Neural crest cell (in vitro differentiated cells): ENCODE measurements at regions not wholly inside any gene's neighbourhood (a gene's known extent, or its start where the extent isn't known, plus 50 kb on each side); places are given as distances from the start of the nearest gene placed in this dataset.

Experiments used
- DNase-seq: peaks from one replicate; pipeline ENCODE4 v3.0.0; 2021; ENCODE audit warnings: low read depth, mixed read lengths, low spot score
- H3K27ac Mint-ChIP-seq: one replicate; pipeline ENCODE4 v1.8.0; 2021; ENCODE audit warnings: mild to moderate bottlenecking, mixed read lengths; ENCODE audit not compliant: unreplicated experiment
- H3K27me3 Mint-ChIP-seq: 2 replicates; pipeline ENCODE4 v1.8.0; 2021; ENCODE audit warnings: low read depth, mild to moderate bottlenecking, mixed read lengths
- H3K36me3 Mint-ChIP-seq: 2 replicates; pipeline ENCODE4 v1.8.0; 2021; ENCODE audit warnings: low read depth, mild to moderate bottlenecking, mixed read lengths
- H3K4me1 Mint-ChIP-seq: 2 replicates; pipeline ENCODE4 v1.8.0; 2021; ENCODE audit warnings: mixed read lengths
- H3K4me3 Mint-ChIP-seq: one replicate; pipeline ENCODE4 v1.8.0; 2021; ENCODE audit warnings: mild to moderate bottlenecking, mixed read lengths
- H3K9me3 Mint-ChIP-seq: 2 replicates; pipeline ENCODE4 v1.8.0; 2021; ENCODE audit warnings: mixed read lengths
- CTCF ChIP-seq: fragments of 200-600 bp; sonication (generic); conservative IDR thresholded peaks from 2 replicates; pipeline ENCODE4 v1.5.0; 2021; ENCODE audit warnings: antibody characterized with exemption, mild to moderate bottlenecking

GRCh38 chr2:160741815-160742214, 248.2 kb upstream of the RBMS1 start:
- Mint-ChIP-seq H3K27me3 (no peaks in the 10 kb centered on the region), H3K36me3 (no peaks in the 10 kb centered on the region), H3K4me1 (peaks cover 8% of the 10 kb centered on the region), H3K27ac (no peak overlapping the region), H3K4me3 (no peak overlapping the region), H3K9me3 (no peaks in the 10 kb centered on the region)
- no peak for DNase-seq
- no peak for TF ChIP-seq CTCF

GRCh38 chr2:160742667-160743066, 249.1 kb upstream of the RBMS1 start:
- H3K4me3 Mint-ChIP-seq: no peak overlapping the region
- DNase-seq: no peak
- no peak for TF ChIP-seq CTCF
- H3K27me3 Mint-ChIP-seq: no peaks in the 10 kb centered on the region
- no peaks in the 10 kb centered on the region for H3K9me3 Mint-ChIP-seq
- no peak overlapping the region for H3K27ac Mint-ChIP-seq
- no peaks in the 10 kb centered on the region for H3K36me3 Mint-ChIP-seq
- peaks cover under 1% of the 10 kb centered on the region for H3K4me1 Mint-ChIP-seq

GRCh38 chr2:160747501-160748170, 254.0 kb upstream of the RBMS1 start:
- no peak for DNase-seq
- no peak for TF ChIP-seq CTCF
- no peaks in the 10 kb centered on the region for H3K27me3 Mint-ChIP-seq
- H3K4me1 Mint-ChIP-seq: no peaks in the 10 kb centered on the region
- peaks cover 4% of the 10 kb centered on the region for H3K9me3 Mint-ChIP-seq
- H3K4me3 Mint-ChIP-seq: no peak overlapping the region
- H3K36me3 Mint-ChIP-seq: no peaks in the 10 kb centered on the region
- H3K27ac Mint-ChIP-seq: no peak overlapping the region

- H3K4me1 Mint-ChIP-seq: no peaks in the 10 kb centered on the region
- no peaks in the 10 kb centered on the region for H3K27me3 Mint-ChIP-seq
- no peak overlapping the region for H3K4me3 Mint-ChIP-seq
- H3K36me3 Mint-ChIP-seq: peaks cover 3% of the 10 kb centered on the region
- TF ChIP-seq CTCF: no peak
- no peak for DNase-seq
- peaks cover 8% of the 10 kb centered on the region for H3K9me3 Mint-ChIP-seq
- no peak overlapping the region for H3K27ac Mint-ChIP-seq
These were observed 257.4 kb upstream of the RBMS1 start for GRCh38 chr2:160751021-160751420.

GRCh38 chr2:160752475-160753330, 259.1 kb upstream of the RBMS1 start:
- H3K27me3 Mint-ChIP-seq: no peaks in the 10 kb centered on the region
- H3K4me1 Mint-ChIP-seq: no peaks in the 10 kb centered on the region
- H3K9me3 Mint-ChIP-seq: peaks cover 8% of the 10 kb centered on the region
- no peak for DNase-seq
- no peak overlapping the region for H3K27ac Mint-ChIP-seq
- H3K36me3 Mint-ChIP-seq: peaks cover 3% of the 10 kb centered on the region
- H3K4me3 Mint-ChIP-seq: no peak overlapping the region
- no peak for TF ChIP-seq CTCF
